ENCODE measurements at regions not wholly inside any gene's neighbourhood (a gene's known extent, or its start where the extent isn't known, plus 50 kb on each side); places are given as distances from the start of the nearest gene placed in this dataset.

GRCh38 chr12:130017591-130018449 lies 114.0 kb upstream of the TMEM132D start:
- DNase-seq: peak; percentile 43

- peak; percentile 54 for DNase-seq
Measured at GRCh38 chr12:130018614-130019013, 114.8 kb upstream of the TMEM132D start.

- peak; percentile 64 for DNase-seq
Measured at GRCh38 chr12:130026608-130027176, 122.9 kb upstream of the TMEM132D start.

GRCh38 chr12:130027798-130028197 lies 124.0 kb upstream of the TMEM132D start:
- DNase-seq: no peak

- DNase-seq: no peak
Measured at GRCh38 chr12:130029151-130029550, 125.3 kb upstream of the TMEM132D start.

GRCh38 chr12:130031041-130031440 lies 127.2 kb upstream of the TMEM132D start:
- DNase-seq: no peak

- peak; percentile 88 for DNase-seq
Measured at GRCh38 chr12:130031571-130032189, 127.9 kb upstream of the TMEM132D start.

- DNase-seq: peak; percentile 69
Measured at GRCh38 chr12:130041983-130042812, 120.1 kb upstream of the FZD10 start.

GRCh38 chr12:130043685-130044406 lies 118.4 kb upstream of the FZD10 start:
- no peak for DNase-seq

- no peak for DNase-seq
Measured at GRCh38 chr12:130044991-130045621, 117.2 kb upstream of the FZD10 start.

- DNase-seq: no peak
Measured at GRCh38 chr12:130049666-130050065, 112.6 kb upstream of the FZD10 start.

GRCh38 chr12:130051900-130052299 lies 110.4 kb upstream of the FZD10 start:
- no peak for DNase-seq

- no peak for DNase-seq
Measured at GRCh38 chr12:130053651-130054069, 108.6 kb upstream of the FZD10 start.

GRCh38 chr12:130054803-130055202 lies 107.5 kb upstream of the FZD10 start:
- no peak for DNase-seq

- no peak for DNase-seq
Measured at GRCh38 chr12:130058926-130059472, 103.3 kb upstream of the FZD10 start.

- no peak for DNase-seq
Measured at GRCh38 chr12:130063866-130064265, 98.4 kb upstream of the FZD10 start.

- DNase-seq: no peak
Measured at GRCh38 chr12:130064999-130065398, 97.3 kb upstream of the FZD10 start.

GRCh38 chr12:130066742-130067141 lies 95.5 kb upstream of the FZD10 start:
- DNase-seq: no peak

GRCh38 chr12:130068741-130069140 lies 93.5 kb upstream of the FZD10 start:
- no peak for DNase-seq

GRCh38 chr12:130070126-130070611 lies 92.1 kb upstream of the FZD10 start:
- DNase-seq: no peak

GRCh38 chr12:130073721-130074120 lies 88.5 kb upstream of the FZD10 start:
- no peak for DNase-seq

All from activated effector memory CD4-positive, alpha-beta T cell treated with anti-CD3 and anti-CD28 coated beads, Interleukin-2, amount 50 U/mL, for 16 hours (primary cell).